Gastroesophageal sphincter (tissue), 4 donors: ENCODE measurements at regions not wholly inside any gene's neighbourhood (a gene's known extent, or its start where the extent isn't known, plus 50 kb on each side); places are given as distances from the start of the nearest gene placed in this dataset.
"Not testable (repeated sequence)": the region's sequence is repeated elsewhere in the genome, so short reads cannot be mapped to it uniquely, and the experiment has no call there.

ENCODE experiments used
- ATAC-seq: fragments of 150-250 bp; one replicate; pipeline ENCODE4 v1.9.1; 2016; ENCODE audit warnings: mild to moderate bottlenecking, moderate library complexity
- H3K27ac ChIP-seq, 4 donors: fragments of 200-600 bp; sonication (generic) in 3 of 4; 1 replicate in 3 of 4; 2 replicates in 1 of 4; pipeline ENCODE4 v1.5.1; 2016 to 2019
- H3K27me3 ChIP-seq: fragments of 200-600 bp; sonication (generic); one replicate; pipeline ENCODE4 v1.5.1; 2019
- H3K36me3 ChIP-seq, 2 donors: fragments of 200-600 bp; sonication (generic); one replicate each; pipeline ENCODE4 v1.5.1; 2019; ENCODE audit warnings: control low read depth in 1 of 2
- H3K4me1 ChIP-seq, 3 donors: fragments of 200-600 bp; sonication (generic); 1 replicate in 2 of 3; 2 replicates in 1 of 3; pipeline ENCODE4 v1.5.1; 2016 to 2019; ENCODE audit warnings: control low read depth in 2 of 3
- H3K4me3 ChIP-seq, 2 donors: fragments of 200-600 bp; sonication (generic); one replicate each; pipeline ENCODE4 v1.5.1; 2019; ENCODE audit warnings: mild to moderate bottlenecking in 1 of 2, moderate library complexity in 1 of 2
- H3K9me3 ChIP-seq, 3 donors: fragments of 200-600 bp; sonication (generic); one replicate each; pipeline ENCODE4 v1.5.1; 2017 to 2019; ENCODE audit warnings: control low read depth in 2 of 3
- CTCF ChIP-seq, 4 experiments: fragments of 200-600 bp in 2 of 4; fragments of 450-650 bp in 2 of 4; sonication (generic) in 1 of 4; IDR thresholded peaks; one replicate each; pipeline ENCODE4 v1.5.1; 2017 to 2019; ENCODE audit warnings: antibody characterized with exemption in 4 of 4, mild to moderate bottlenecking in 2 of 4, moderate library complexity in 2 of 4
- EP300 ChIP-seq: sonication (generic); formaldehyde crosslinking; IDR thresholded peaks from one replicate; pipeline ENCODE4 v1.6.1; 2017; ENCODE audit warnings: antibody characterized with exemption, mild to moderate bottlenecking
- POLR2A ChIP-seq, 2 donors: fragments of 450-650 bp; IDR thresholded peaks; one replicate each; pipeline ENCODE4 v1.6.1; 2017; ENCODE audit warnings: antibody characterized with exemption in 2 of 2, mild to moderate bottlenecking in 2 of 2, moderate library complexity in 1 of 2
- POLR2AphosphoS5 ChIP-seq: sonication (generic); formaldehyde crosslinking; IDR thresholded peaks from one replicate; pipeline ENCODE4 v1.6.1; 2017; ENCODE audit warnings: antibody characterized with exemption
- WGBS, 2 donors: methylation state at CpG; one replicate each; pipeline ENCODE4 v1.1.5; 2018; ENCODE audit warnings: low coverage in 1 of 2; 5-methylcytosine and 5-hydroxymethylcytosine counted together

DNA sequence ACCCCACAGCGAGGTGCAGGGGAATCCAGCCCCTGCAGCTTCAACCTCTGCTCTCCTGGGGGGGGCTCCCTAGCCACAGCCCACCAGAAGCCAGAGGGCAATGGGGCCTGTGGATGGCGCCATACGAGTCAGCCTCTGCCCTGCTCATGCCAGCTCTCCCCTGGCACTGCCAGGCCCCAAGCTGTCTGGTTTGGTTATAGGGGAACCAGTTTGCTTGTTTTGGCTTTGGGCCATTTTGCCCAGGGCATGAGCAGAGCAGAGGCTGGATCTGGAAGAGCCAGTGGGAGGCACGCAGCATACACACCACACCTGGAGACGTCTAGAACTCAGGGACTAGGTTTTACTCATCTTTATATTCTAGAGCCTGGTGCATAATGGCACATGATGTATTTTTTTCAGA, 66.7 kb upstream of the SLC22A16 start:
- Histone ChIP-seq H3K27ac (no peak overlapping the region), H3K9me3 (peaks cover 0 to 11% (median 0%) of the 10 kb centered on the region in 3 donors), H3K4me3 (no peak overlapping the region), H3K4me1 (no peaks in the 10 kb centered on the region), H3K27me3 (peaks cover 4% of the 10 kb centered on the region), H3K36me3 (no peaks in the 10 kb centered on the region)
- no peak for ATAC-seq
- 87% methylated on average over 3 of the region's 5 CpGs; no CpG with 5 or more reads in 1 of the 2 donors for WGBS, 2 donors
- TF ChIP-seq POLR2A (IDR thresholded peaks at IDR 0.05): no peak
- TF ChIP-seq EP300: no peak
- TF ChIP-seq CTCF (IDR thresholded peaks at IDR 0.05): no peak
- no peak for TF ChIP-seq POLR2AphosphoS5

GRCh38 chr6:110542311-110543024, 66.1 kb upstream of the SLC22A16 start:
- Histone ChIP-seq H3K27ac (no peak overlapping the region), H3K36me3 (no peaks in the 10 kb centered on the region), H3K27me3 (peaks cover 4% of the 10 kb centered on the region), H3K4me3 (no peak overlapping the region), H3K9me3 (peaks cover 0 to 11% (median 0%) of the 10 kb centered on the region in 3 donors), H3K4me1 (peaks cover 0 to 1% (median 0%) of the 10 kb centered on the region in 3 donors)
- TF ChIP-seq POLR2AphosphoS5 (no peak), EP300 (no peak), CTCF (IDR thresholded peaks at IDR 0.05) (no peak), POLR2A (IDR thresholded peaks at IDR 0.05) (no peak)
- ATAC-seq: no peak
- 60 to 66% methylated on average over 6 to 9 of the region's 11 CpGs for WGBS, 2 donors

DNA sequence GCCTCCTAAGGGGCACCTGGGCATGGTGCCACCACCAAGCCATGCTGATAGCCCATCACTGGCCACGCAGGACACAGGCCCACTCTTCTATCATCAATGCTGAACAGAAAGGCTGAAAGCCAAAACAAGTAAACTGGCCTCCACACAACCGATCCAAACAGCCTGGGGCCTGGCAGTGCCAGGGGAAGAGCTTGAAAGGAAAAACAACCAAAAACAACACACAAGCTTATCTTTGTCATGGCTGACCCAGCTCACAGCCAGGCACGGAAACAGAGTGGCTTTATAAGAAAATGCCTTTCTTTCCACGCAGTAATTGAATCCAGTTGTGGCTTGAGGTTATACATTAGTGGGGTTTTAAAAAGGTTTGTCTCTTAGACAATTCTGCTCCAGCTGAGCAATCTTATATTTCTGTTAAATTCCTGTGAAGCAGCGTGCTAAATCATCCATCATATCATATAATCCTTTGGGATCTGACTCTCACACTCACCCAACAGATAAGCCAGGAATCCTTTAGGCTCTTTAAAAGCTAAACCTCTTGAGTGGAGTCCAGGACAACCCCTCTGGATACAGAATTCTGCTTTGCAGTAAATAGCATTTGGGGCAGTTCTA, 65.4 kb upstream of the SLC22A16 start:
- ATAC-seq: no peak

GRCh38 chr6:110539277-110540019, 63.0 kb upstream of the SLC22A16 start:
- not testable (repeated sequence) for ATAC-seq, H3K27me3 ChIP-seq, H3K27ac ChIP-seq, H3K4me3 ChIP-seq, H3K9me3 ChIP-seq, H3K36me3 ChIP-seq
- H3K4me1 ChIP-seq: peaks cover 0 to 12% (median 4%) of the 10 kb centered on the region in 3 donors
- WGBS, 2 donors: 98 to 100% methylated on average over 4 of the region's 4 CpGs

More for the DNA sequence above, 65.4 kb upstream of the SLC22A16 start:
- Histone ChIP-seq H3K4me1 (peaks cover 0 to 8% (median 4%) of the 10 kb centered on the region in 3 donors), H3K9me3 (peaks cover 0 to 11% (median 0%) of the 10 kb centered on the region in 3 donors), H3K36me3 (no peaks in the 10 kb centered on the region), H3K27ac (no peak overlapping the region), H3K4me3 (no peak overlapping the region), H3K27me3 (peaks cover 4% of the 10 kb centered on the region)
- 58 to 67% methylated on average over 4 to 5 of the region's 5 CpGs for WGBS, 2 donors
- TF ChIP-seq POLR2A (IDR thresholded peaks at IDR 0.05): no peak
- TF ChIP-seq CTCF (IDR thresholded peaks at IDR 0.05): no peak
- no peak for TF ChIP-seq POLR2AphosphoS5
- no peak for TF ChIP-seq EP300

DNA sequence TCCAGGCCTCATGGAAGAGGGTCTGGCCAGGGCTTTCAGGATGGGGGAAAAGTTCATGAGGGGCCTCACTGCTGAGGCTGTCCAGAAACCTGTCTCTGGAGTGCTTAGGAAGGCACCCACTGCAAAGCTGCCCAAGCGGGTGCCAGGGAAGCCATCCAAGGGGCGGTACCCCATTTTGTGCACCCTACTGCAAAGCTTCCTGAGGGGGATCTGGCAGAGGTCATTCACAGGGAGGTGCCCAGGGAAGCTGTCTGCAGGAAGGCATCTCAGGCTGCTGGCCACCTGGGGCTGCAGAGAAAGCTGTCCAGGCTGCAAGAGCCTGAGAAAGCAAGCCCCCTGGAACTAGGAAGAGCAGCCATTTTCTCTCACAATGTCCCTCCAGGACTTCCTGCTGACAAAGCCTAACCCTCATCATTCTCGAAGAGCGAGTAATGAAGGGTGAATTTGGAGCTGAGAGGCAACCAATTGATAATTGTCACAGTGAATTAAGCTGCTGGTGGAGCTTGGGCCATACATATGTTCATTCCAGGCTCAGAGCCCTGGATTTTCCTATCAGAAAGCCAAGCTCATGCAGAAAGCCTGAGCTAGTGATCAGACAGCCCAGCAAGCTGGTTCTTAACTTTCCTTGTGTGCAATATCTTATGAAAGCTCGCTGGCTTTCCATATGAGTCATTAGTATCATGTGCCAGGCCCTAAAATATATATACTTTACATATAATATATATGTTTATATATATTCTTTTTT, 62.2 kb upstream of the SLC22A16 start:
- TF ChIP-seq CTCF (IDR thresholded peaks at IDR 0.05) (no peak), POLR2A (IDR thresholded peaks at IDR 0.05) (no peak), EP300 (no peak), POLR2AphosphoS5 (no peak)
- H3K36me3 ChIP-seq: no peaks in the 10 kb centered on the region
- no peaks in the 10 kb centered on the region for H3K27me3 ChIP-seq
- no peak overlapping the region for H3K4me3 ChIP-seq
- peaks cover 0 to 12% (median 4%) of the 10 kb centered on the region in 3 donors for H3K4me1 ChIP-seq
- H3K27ac ChIP-seq: no peak overlapping the region
- no peak for ATAC-seq
- 98 to 100% methylated on average over 2 to 3 of the region's 5 CpGs for WGBS, 2 donors
- H3K9me3 ChIP-seq: no peaks in the 10 kb centered on the region
